Right renal cortex interstitium (tissue), 3 donors: ENCODE measurements at regions not wholly inside any gene's neighbourhood (a gene's known extent, or its start where the extent isn't known, plus 50 kb on each side); places are given as distances from the start of the nearest gene placed in this dataset.
"Not testable (repeated sequence)": the region's sequence is repeated elsewhere in the genome, so short reads cannot be mapped to it uniquely, and the experiment has no call there.

Experiments used
- DNase-seq, 3 donors: peaks; one replicate each; pipeline ENCODE4 v3.0.0-alpha.2; 2013; ENCODE audit warnings: low read depth in 3 of 3, low spot score in 2 of 3

- not testable (repeated sequence) for DNase-seq
Measured at GRCh38 chr7:73244782-73245311, 63.8 kb downstream of the NSUN5 start.

GRCh38 chr7:73234994-73235717, 73.5 kb downstream of the NSUN5 start:
- not testable (repeated sequence) for DNase-seq

GRCh38 chr7:73225745-73226144, 82.9 kb downstream of the NSUN5 start:
- not testable (repeated sequence) for DNase-seq

GRCh38 chr7:73221724-73222123, 86.9 kb downstream of the NSUN5 start:
- not testable (repeated sequence) for DNase-seq

GRCh38 chr7:73220766-73221370, 87.8 kb downstream of the NSUN5 start:
- DNase-seq = not testable (repeated sequence)

- not testable (repeated sequence) for DNase-seq
Measured at GRCh38 chr7:73220357-73220756, 88.3 kb downstream of the NSUN5 start.

GRCh38 chr7:73218802-73219201, 89.8 kb downstream of the NSUN5 start:
- not testable (repeated sequence) for DNase-seq

GRCh38 chr7:73216046-73216675, 92.5 kb downstream of the NSUN5 start:
- not testable (repeated sequence) for DNase-seq

- DNase-seq = not testable (repeated sequence)
Measured at GRCh38 chr7:73215232-73215631, 93.4 kb downstream of the NSUN5 start.

GRCh38 chr7:73214471-73214870, 94.2 kb downstream of the NSUN5 start:
- DNase-seq = not testable (repeated sequence)

- DNase-seq = not testable (repeated sequence)
Measured at GRCh38 chr7:73213076-73213475, 95.5 kb downstream of the NSUN5 start.

- not testable (repeated sequence) for DNase-seq
Measured at GRCh38 chr7:73205594-73205993, 103.0 kb downstream of the NSUN5 start.

- not testable (repeated sequence) for DNase-seq
Measured at GRCh38 chr7:73204898-73205297, 103.7 kb downstream of the NSUN5 start.

GRCh38 chr7:73203312-73203711, 105.3 kb downstream of the NSUN5 start:
- DNase-seq = not testable (repeated sequence)

GRCh38 chr7:73201264-73201663, 107.4 kb downstream of the NSUN5 start:
- not testable (repeated sequence) for DNase-seq

- DNase-seq = not testable (repeated sequence)
Measured at GRCh38 chr7:73200518-73201099, 108.0 kb downstream of the NSUN5 start.

GRCh38 chr7:73193991-73194390, 108.2 kb upstream of the SPDYE9 start:
- not testable (repeated sequence) for DNase-seq

GRCh38 chr7:73190483-73191155, 104.8 kb upstream of the SPDYE9 start:
- DNase-seq = not testable (repeated sequence)

GRCh38 chr7:73188287-73188686, 102.4 kb upstream of the SPDYE9 start:
- not testable (repeated sequence) for DNase-seq

GRCh38 chr7:73186589-73187309, 100.9 kb upstream of the SPDYE9 start:
- not testable (repeated sequence) for DNase-seq
